ENCODE measurements at regions not wholly inside any gene's neighbourhood (a gene's known extent, or its start where the extent isn't known, plus 50 kb on each side); places are given as distances from the start of the nearest gene placed in this dataset.

DNA sequence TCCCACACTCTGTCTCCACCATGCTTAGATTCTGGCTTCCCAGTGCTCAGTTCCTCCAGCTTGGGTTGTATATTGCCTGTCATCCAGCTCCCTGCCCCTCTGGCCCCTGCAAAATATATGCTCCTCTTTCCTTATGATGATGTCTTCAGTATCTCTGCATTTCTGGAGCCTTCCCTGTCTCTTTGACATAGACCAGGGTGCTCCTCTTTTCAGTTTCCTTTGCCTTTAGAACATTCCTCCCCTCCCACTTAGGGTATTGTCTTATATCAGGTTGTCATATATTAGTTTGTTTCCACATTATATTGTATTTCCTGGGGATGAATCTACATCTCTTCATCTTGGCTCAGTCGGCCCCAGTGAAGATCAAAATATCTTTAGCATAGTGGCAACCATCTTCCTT is 526.4 kb downstream of the MID1IP1 start:
- TF ChIP-seq, protein P1, sequence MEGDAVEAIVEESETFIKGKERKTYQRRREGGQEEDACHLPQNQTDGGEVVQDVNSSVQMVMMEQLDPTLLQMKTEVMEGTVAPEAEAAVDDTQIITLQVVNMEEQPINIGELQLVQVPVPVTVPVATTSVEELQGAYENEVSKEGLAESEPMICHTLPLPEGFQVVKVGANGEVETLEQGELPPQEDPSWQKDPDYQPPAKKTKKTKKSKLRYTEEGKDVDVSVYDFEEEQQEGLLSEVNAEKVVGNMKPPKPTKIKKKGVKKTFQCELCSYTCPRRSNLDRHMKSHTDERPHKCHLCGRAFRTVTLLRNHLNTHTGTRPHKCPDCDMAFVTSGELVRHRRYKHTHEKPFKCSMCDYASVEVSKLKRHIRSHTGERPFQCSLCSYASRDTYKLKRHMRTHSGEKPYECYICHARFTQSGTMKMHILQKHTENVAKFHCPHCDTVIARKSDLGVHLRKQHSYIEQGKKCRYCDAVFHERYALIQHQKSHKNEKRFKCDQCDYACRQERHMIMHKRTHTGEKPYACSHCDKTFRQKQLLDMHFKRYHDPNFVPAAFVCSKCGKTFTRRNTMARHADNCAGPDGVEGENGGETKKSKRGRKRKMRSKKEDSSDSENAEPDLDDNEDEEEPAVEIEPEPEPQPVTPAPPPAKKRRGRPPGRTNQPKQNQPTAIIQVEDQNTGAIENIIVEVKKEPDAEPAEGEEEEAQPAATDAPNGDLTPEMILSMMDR (IDR thresholded peaks at IDR 0.05; ENCODE audit: low read depth, low read length, missing control alignments): no peak
- H3K4me3 ChIP-seq (ENCODE audit: low read depth, low read length): no peak overlapping the region
- DNase-seq (ENCODE audit: low read depth): no peak
- in situ Hi-C loops (cut with HindIII; ENCODE audit: low sequenced_read_pairs): no loop called here

DNA sequence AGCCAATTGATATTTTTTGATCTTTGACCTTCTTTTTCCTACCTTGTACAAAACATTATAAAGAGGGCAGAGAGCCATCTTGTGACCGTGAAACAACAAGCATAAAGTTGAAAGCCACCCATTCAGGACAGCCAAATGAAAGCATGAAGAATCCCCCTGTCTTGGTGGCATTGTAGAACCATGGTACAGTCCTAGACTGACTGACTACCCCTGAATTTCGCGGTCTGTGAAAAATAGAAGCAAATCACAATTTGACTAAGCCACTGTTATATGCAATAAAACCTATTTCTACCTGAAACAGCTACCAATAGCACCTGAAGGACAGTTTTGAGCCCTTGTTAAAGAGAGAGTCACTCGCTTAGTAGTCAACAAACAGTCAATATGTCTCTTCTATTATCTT is 527.4 kb downstream of the MID1IP1 start:
- no peak for DNase-seq (ENCODE audit: low read depth)
- H3K4me3 ChIP-seq (ENCODE audit: low read depth, low read length): no peak overlapping the region
- in situ Hi-C loops (cut with HindIII; ENCODE audit: low sequenced_read_pairs): no loop called here
- TF ChIP-seq, protein P1 (IDR thresholded peaks at IDR 0.05; ENCODE audit: low read depth, low read length, missing control alignments): no peak

DNA sequence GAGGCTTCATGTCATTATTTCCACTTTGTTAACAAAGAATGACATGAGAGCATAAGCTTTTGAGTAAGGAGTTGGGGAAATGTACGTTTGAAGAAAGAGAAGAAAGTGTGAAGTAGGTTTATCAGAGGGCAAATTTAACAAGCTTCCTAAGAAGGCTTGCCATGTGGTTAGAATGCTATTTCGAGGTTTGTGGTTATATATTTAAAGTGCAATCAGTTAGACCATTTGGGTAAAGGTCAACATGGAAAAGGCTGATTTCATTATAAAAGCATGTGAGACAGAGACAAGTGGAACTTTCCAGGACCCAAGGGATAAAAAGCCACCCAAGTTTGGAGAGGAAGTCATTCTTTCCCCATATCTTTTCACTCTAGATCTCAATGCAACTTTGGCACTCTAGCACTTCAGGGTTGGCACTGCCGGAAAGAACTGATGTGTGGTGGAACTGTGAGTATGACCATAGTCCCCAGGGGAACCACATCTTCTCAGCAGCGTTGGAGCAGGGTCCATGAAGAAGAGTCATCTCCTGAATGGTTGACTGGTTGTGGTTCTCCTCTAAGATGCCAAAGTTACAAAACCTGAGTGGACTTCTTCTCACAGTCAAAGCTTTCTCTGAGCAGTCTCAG is 529.9 kb downstream of the MID1IP1 start:
- in situ Hi-C loops (cut with HindIII; ENCODE audit: low sequenced_read_pairs): no loop called here
- no peak overlapping the region for H3K4me3 ChIP-seq (ENCODE audit: low read depth, low read length)
- TF ChIP-seq, protein P1 (IDR thresholded peaks at IDR 0.05; ENCODE audit: low read depth, low read length, missing control alignments): no peak
- DNase-seq (ENCODE audit: low read depth): no peak

DNA sequence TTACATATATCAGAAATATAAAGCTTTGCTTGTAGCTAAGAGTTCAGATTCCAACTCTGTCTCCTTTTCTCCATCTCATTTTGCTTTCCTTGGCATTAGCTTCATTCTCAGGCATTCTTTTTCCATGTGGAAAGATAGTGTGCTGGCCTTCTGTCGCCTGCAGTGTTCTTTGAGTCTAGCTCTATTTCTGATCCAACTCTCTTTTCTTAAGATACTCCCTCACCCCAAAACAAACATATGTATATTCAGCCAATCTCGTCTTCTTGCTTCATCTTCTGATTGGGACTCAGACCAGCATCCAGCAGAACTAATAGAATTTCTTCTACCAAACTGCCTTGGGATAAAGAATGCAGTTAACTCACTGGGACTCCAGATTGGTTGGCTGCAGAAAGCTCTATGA is 532.2 kb downstream of the MID1IP1 start:
- in situ Hi-C loops (cut with HindIII; ENCODE audit: low sequenced_read_pairs): no loop called here
- H3K4me3 ChIP-seq (ENCODE audit: low read depth, low read length): no peak overlapping the region
- no peak for DNase-seq (ENCODE audit: low read depth)
- TF ChIP-seq, protein P1 (IDR thresholded peaks at IDR 0.05; ENCODE audit: low read depth, low read length, missing control alignments): no peak

DNA sequence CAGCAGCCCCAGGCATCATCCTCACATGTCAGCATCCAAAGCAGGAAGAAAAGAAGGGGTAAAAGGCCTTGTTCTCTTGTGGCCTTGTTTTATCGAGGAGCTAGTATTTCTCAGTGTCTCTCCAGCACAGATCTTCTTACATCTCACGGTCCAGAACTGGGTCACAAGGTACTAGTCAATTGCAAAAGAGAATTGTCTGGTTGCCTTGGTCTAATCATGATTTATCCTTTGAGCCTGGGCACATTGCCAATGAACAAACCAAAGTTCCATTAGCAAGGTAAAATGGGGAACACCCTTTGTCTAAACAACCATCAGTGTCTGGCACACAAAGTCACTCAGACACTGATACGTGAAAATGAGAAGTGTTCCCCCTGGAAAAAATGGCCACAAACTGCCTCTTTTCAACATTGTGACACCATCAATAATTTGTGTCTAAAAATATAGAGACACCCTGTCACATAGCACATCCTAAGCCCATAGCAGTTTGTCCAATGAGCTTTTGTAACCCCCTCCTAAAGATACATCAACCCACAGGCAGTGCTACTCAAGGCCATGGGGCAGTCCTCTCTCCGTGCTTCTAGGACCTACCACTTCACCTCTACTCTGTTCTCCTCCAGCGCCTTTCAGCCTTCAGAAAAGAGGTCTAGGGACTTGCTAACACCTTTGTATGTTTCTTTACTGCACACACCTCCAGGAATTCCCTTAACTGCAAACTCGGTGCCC is 534.4 kb downstream of the MID1IP1 start:
- no peak for DNase-seq (ENCODE audit: low read depth)
- in situ Hi-C loops (cut with HindIII; ENCODE audit: low sequenced_read_pairs): no loop called here
- H3K4me3 ChIP-seq (ENCODE audit: low read depth, low read length): no peak overlapping the region
- TF ChIP-seq, protein P1 (IDR thresholded peaks at IDR 0.05; ENCODE audit: low read depth, low read length, missing control alignments): no peak

DNA sequence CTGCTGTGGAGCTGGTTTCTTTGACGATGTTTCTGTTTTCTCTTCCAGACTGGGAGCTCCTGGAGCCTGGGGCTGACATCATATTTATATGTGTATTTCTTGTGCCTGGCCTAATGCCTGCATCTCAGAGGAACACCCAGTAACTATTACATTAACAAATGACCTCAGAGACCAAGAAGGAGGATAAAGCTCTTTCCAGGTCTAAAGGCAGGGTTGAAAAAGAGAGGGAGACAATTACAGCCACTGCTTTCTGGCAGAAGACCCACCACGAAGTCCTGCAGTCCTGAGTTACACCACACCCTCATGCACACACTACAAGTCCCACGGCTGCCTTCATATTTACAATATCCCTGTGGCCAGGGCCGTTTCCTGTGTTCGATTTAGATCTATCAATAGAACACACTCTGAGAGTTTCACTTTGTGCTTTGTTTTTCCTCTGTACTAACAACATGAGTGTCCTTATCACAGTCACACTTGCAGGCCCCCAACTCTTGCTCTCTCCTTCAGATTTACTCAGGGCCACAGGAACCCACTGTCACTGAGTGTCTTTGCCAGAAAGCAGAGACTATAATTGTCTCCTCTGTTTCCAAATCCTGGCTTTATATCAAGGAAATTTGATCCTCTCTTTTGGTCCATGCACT is 535.5 kb downstream of the MID1IP1 start:
- no peak for DNase-seq (ENCODE audit: low read depth)
- in situ Hi-C loops (cut with HindIII; ENCODE audit: low sequenced_read_pairs): no loop called here
- H3K4me3 ChIP-seq (ENCODE audit: low read depth, low read length): no peak overlapping the region

More for the DNA sequence above, 535.5 kb downstream of the MID1IP1 start:
- TF ChIP-seq, protein P1 (IDR thresholded peaks at IDR 0.05; ENCODE audit: low read depth, low read length, missing control alignments): no peak
